Right renal pelvis (tissue), 4 donors: ENCODE measurements at regions not wholly inside any gene's neighbourhood (a gene's known extent, or its start where the extent isn't known, plus 50 kb on each side); places are given as distances from the start of the nearest gene placed in this dataset.
"Not testable (repeated sequence)": the region's sequence is repeated elsewhere in the genome, so short reads cannot be mapped to it uniquely, and the experiment has no call there.

ENCODE experiments used
- DNase-seq, 4 donors: peaks; one replicate each; pipeline ENCODE4 v3.0.0-alpha.2; 2013; ENCODE audit warnings: low read depth in 4 of 4, low spot score in 3 of 4, missing footprints in 1 of 4

- no peak for DNase-seq
These were observed 359.0 kb upstream of the ANKRD30A start for GRCh38 chr10:36766415-36766810.

- DNase-seq, result no peak
These were observed 359.5 kb upstream of the ANKRD30A start for GRCh38 chr10:36765782-36766414.

GRCh38 chr10:36764823-36765222 lies 360.6 kb upstream of the ANKRD30A start:
- DNase-seq, result no peak

GRCh38 chr10:36761121-36761520 lies 364.3 kb upstream of the ANKRD30A start:
- DNase-seq, result no peak

GRCh38 chr10:36759141-36759805 lies 366.1 kb upstream of the ANKRD30A start:
- DNase-seq, result no peak

GRCh38 chr10:36748128-36748871 lies 377.1 kb upstream of the ANKRD30A start:
- DNase-seq, result no peak

GRCh38 chr10:36739884-36740445 lies 385.4 kb upstream of the ANKRD30A start:
- no peak for DNase-seq

GRCh38 chr10:36738738-36739431 lies 386.5 kb upstream of the ANKRD30A start:
- no peak for DNase-seq

- DNase-seq, result no peak
These were observed 389.1 kb upstream of the ANKRD30A start for GRCh38 chr10:36736311-36736710.

GRCh38 chr10:36734590-36734989 lies 390.8 kb upstream of the ANKRD30A start:
- DNase-seq, result not testable (repeated sequence)

- no peak for DNase-seq
These were observed 395.1 kb upstream of the ANKRD30A start for GRCh38 chr10:36730316-36730715.

- no peak for DNase-seq
These were observed 396.8 kb upstream of the ANKRD30A start for GRCh38 chr10:36728626-36729025.

- DNase-seq, result peak; percentile 15 to 19 (median 16)
These were observed 399.5 kb upstream of the ANKRD30A start for GRCh38 chr10:36725581-36726520.

GRCh38 chr10:36722777-36723176 lies 402.6 kb upstream of the ANKRD30A start:
- DNase-seq, result no peak

- no peak for DNase-seq
These were observed 403.5 kb upstream of the ANKRD30A start for GRCh38 chr10:36721871-36722270.

GRCh38 chr10:36720895-36721294 lies 404.5 kb upstream of the ANKRD30A start:
- DNase-seq, result no peak

- DNase-seq, result no peak
These were observed 408.3 kb upstream of the ANKRD30A start for GRCh38 chr10:36717118-36717517.

GRCh38 chr10:36716291-36716690 lies 409.1 kb upstream of the ANKRD30A start:
- DNase-seq, result no peak

GRCh38 chr10:36712695-36713094 lies 412.7 kb upstream of the ANKRD30A start:
- no peak for DNase-seq

- no peak for DNase-seq
These were observed 414.0 kb upstream of the ANKRD30A start for GRCh38 chr10:36711361-36711760.
